ENCODE measurements at regions not wholly inside any gene's neighbourhood (a gene's known extent, or its start where the extent isn't known, plus 50 kb on each side); places are given as distances from the start of the nearest gene placed in this dataset.

DNA sequence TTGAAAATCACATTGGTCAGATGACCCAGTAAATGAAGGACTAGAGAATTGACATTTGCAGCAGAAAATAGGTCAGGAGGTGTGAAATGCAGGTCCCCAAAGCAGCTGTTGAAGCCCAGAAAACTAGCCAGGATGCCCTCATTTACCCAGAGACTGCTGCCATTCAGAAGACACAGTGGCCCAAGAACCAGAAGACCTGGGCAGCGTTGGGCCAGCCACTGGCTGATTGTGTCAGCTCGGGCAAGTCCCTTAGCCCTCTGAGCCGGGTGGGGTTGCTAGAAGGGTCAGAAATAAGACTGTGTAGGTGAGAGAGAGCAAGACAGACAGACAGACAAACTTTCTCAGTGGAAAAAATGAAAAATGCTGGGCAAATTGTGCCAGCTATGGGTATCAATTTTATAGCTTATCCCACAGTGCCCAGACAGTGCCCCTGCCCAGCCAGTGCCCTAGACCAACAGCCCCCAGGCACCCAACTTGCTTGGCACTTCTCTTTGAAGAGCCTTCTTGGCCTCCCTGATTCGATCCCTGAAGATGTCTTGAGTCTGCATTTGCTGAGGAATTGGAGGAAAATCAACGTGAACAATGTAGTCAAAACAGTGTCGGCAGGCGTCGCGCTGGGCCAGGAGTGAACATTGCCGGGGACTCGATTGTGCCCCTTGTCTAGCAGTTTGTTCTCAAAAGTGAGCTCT is 198.3 kb downstream of the MN1 start:
- no peak for TF ChIP-seq CTCF (IDR thresholded peaks at IDR 0.05)
- no peak for TF ChIP-seq POLR2A (IDR thresholded peaks at IDR 0.05)

All from Peyer's patch (tissue), 4 donors.